ENCODE measurements at regions not wholly inside any gene's neighbourhood (a gene's known extent, or its start where the extent isn't known, plus 50 kb on each side); places are given as distances from the start of the nearest gene placed in this dataset.

DNA sequence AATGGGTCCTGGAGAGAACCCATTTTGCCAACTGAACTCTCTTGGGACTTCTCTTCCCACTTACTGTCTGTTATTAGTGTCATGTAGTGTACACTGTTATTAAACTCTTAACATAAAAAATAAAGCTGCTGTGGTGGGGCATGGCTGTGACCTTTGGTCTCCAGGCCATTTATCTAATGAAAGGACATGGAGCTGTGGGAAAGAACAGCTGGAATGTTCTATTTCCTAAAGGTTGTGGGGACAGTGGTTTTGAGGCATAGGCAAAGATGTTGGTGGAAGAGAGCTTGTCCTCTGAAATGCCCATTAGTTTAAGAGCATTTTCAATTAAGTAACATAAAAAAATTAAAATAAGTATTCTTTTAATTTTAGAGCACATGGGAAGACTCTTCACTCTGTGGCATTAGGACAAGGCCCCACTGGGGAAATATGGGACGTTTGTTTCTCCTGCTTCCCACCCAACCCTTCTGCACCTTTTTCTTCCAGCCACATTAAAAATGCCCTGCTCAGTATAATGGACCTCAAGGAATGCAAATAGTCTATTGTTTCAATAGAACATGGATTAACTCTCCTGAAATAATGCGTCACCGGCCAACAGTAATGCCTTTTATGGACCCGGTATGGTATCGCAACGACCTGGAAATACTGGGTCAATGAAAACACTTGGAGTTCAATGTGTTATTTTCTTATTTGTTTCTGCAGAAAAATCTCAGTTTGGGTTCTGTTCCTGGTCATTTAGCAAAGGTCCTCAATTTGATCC lies 149.6 kb downstream of the BUB3 start:
- H2BK15ac ChIP-seq (ENCODE audit: low read depth, poor library complexity, severe bottlenecking) = no peak overlapping the region
- no peak overlapping the region for H4K8ac ChIP-seq (ENCODE audit: low read length)
- H3K4me2 ChIP-seq (ENCODE audit: low read length, poor library complexity, severe bottlenecking) = no peak overlapping the region
- H2AFZ ChIP-seq (ENCODE audit: low read depth, low read length) = no peak overlapping the region
- H3K27ac ChIP-seq (ENCODE audit: low read length, poor library complexity, severe bottlenecking) = no peak overlapping the region
- H3K36me3 ChIP-seq (ENCODE audit: control insufficient read depth in 1 of 2, insufficient read depth in 2 of 2, low read depth in 1 of 2, low read length in 2 of 2) = no peaks in the 10 kb centered on the region
- H2BK120ac ChIP-seq (ENCODE audit: low read depth, low read length) = no peak overlapping the region
- no peak overlapping the region for H2AK5ac ChIP-seq (ENCODE audit: low read length, severe bottlenecking)
- no peak overlapping the region for H3K9ac ChIP-seq (ENCODE audit: low read length)
- no peak overlapping the region for H2BK5ac ChIP-seq (ENCODE audit: low read depth, low read length, poor library complexity, severe bottlenecking)
- no peak overlapping the region for H2BK12ac ChIP-seq (ENCODE audit: low read length in 2 of 2)
- H3K4ac ChIP-seq (ENCODE audit: low read depth in 1 of 2, low read length in 2 of 2) = no peak overlapping the region
- H3K9me3 ChIP-seq (ENCODE audit: control insufficient read depth, low read length) = no peaks in the 10 kb centered on the region
- DNase-seq = no peak
- H3K4me1 ChIP-seq (ENCODE audit: control insufficient read depth, insufficient read depth, low read depth, low read length) = no peaks in the 10 kb centered on the region
- H3K14ac ChIP-seq (ENCODE audit: low read length in 2 of 2) = no peak overlapping the region
- H3K27me3 ChIP-seq (ENCODE audit: control insufficient read depth in 1 of 2, insufficient read depth in 1 of 2, low read length in 2 of 2) = no peaks in the 10 kb centered on the region
- H3K79me1 ChIP-seq (replicated peaks; ENCODE audit: low read length, poor library complexity, severe bottlenecking) = no peaks in the 10 kb centered on the region
- no peak overlapping the region for H3K18ac ChIP-seq (ENCODE audit: low read depth in 1 of 2, low read length in 2 of 2)
- no peak overlapping the region for H3K4me3 ChIP-seq (ENCODE audit: insufficient read depth in 1 of 2, low read depth in 1 of 2, low read length in 2 of 2)
- no peak overlapping the region for H4K91ac ChIP-seq (ENCODE audit: low read length)
- no peak overlapping the region for H3K23ac ChIP-seq (ENCODE audit: low read length in 2 of 2)
- WGBS = 90% methylated on average over 6 of the region's 6 CpGs

DNA sequence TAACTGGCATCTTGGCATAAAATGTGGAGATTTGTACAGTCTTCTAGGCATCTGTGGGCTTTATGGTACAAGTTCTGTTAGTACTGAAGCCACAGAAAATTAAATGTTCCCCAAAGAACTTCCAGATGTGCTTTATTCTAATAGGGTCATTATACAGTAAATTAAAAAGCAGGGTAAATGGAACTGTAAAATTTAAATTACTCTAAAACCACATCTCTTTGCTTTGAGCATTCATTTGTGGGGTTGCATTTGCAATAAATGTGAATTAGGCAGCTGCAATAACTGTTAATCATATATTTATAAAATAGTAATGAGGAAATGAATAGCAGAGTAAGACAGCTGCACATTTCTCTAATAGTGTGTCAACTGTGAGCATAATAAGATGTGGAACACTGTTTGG lies 151.5 kb downstream of the BUB3 start:
- Histone ChIP-seq H3K23ac (ENCODE audit: low read length in 2 of 2) (no peak overlapping the region), H2BK5ac (ENCODE audit: low read depth, low read length, poor library complexity, severe bottlenecking) (no peak overlapping the region), H3K4me1 (ENCODE audit: control insufficient read depth, insufficient read depth, low read depth, low read length) (no peaks in the 10 kb centered on the region), H2AFZ (ENCODE audit: low read depth, low read length) (no peak overlapping the region), H3K36me3 (ENCODE audit: control insufficient read depth in 1 of 2, insufficient read depth in 2 of 2, low read depth in 1 of 2, low read length in 2 of 2) (no peaks in the 10 kb centered on the region), H3K4me3 (ENCODE audit: insufficient read depth in 1 of 2, low read depth in 1 of 2, low read length in 2 of 2) (no peak overlapping the region), H3K79me1 (replicated peaks; ENCODE audit: low read length, poor library complexity, severe bottlenecking) (no peaks in the 10 kb centered on the region), H2BK15ac (ENCODE audit: low read depth, poor library complexity, severe bottlenecking) (no peak overlapping the region), H2BK120ac (ENCODE audit: low read depth, low read length) (no peak overlapping the region), H3K27ac (ENCODE audit: low read length, poor library complexity, severe bottlenecking) (no peak overlapping the region), H3K9me3 (ENCODE audit: control insufficient read depth, low read length) (no peaks in the 10 kb centered on the region), H4K8ac (ENCODE audit: low read length) (no peak overlapping the region), H3K14ac (ENCODE audit: low read length in 2 of 2) (no peak overlapping the region), H2BK12ac (ENCODE audit: low read length in 2 of 2) (no peak overlapping the region), H2AK5ac (ENCODE audit: low read length, severe bottlenecking) (no peak overlapping the region), H3K9ac (ENCODE audit: low read length) (no peak overlapping the region), H4K91ac (ENCODE audit: low read length) (no peak overlapping the region), H3K27me3 (ENCODE audit: control insufficient read depth in 1 of 2, insufficient read depth in 1 of 2, low read length in 2 of 2) (no peaks in the 10 kb centered on the region), H3K18ac (ENCODE audit: low read depth in 1 of 2, low read length in 2 of 2) (no peak overlapping the region), H3K4ac (ENCODE audit: low read depth in 1 of 2, low read length in 2 of 2) (no peak overlapping the region), H3K4me2 (ENCODE audit: low read length, poor library complexity, severe bottlenecking) (no peak overlapping the region)
- no peak for DNase-seq

DNA sequence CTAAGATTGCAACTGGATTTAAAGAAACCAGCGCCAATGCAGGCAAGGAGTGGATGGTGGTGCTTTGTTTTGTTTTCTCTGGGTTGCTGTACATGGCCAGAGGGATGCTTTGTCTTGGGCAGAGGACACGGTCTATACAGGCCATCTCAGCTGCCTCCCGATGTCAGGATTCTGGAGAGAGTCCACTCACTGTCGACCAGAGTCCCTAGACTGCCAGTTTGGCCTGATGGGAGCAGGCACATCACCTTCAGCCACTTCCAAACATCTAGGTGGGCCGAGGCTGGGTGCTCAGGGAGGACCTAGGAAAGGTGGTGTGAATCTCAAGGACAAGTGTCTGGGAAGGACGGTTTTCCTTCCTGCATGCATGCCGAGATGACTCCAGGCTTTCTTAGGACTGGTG lies 152.1 kb downstream of the BUB3 start:
- no peaks in the 10 kb centered on the region for H3K79me1 ChIP-seq (replicated peaks; ENCODE audit: low read length, poor library complexity, severe bottlenecking)
- no peak overlapping the region for H3K4me3 ChIP-seq (ENCODE audit: insufficient read depth in 1 of 2, low read depth in 1 of 2, low read length in 2 of 2)
- WGBS = 83% methylated on average over 6 of the region's 7 CpGs
- no peaks in the 10 kb centered on the region for H3K27me3 ChIP-seq (ENCODE audit: control insufficient read depth in 1 of 2, insufficient read depth in 1 of 2, low read length in 2 of 2)
- H3K14ac ChIP-seq (ENCODE audit: low read length in 2 of 2) = no peak overlapping the region
- no peak overlapping the region for H4K91ac ChIP-seq (ENCODE audit: low read length)
- no peak overlapping the region for H2BK12ac ChIP-seq (ENCODE audit: low read length in 2 of 2)
- H3K36me3 ChIP-seq (ENCODE audit: control insufficient read depth in 1 of 2, insufficient read depth in 2 of 2, low read depth in 1 of 2, low read length in 2 of 2) = no peaks in the 10 kb centered on the region
- H2BK5ac ChIP-seq (ENCODE audit: low read depth, low read length, poor library complexity, severe bottlenecking) = no peak overlapping the region
- H3K23ac ChIP-seq (ENCODE audit: low read length in 2 of 2) = no peak overlapping the region
- H2AK5ac ChIP-seq (ENCODE audit: low read length, severe bottlenecking) = no peak overlapping the region
- no peak overlapping the region for H2BK120ac ChIP-seq (ENCODE audit: low read depth, low read length)
- H2AFZ ChIP-seq (ENCODE audit: low read depth, low read length) = no peak overlapping the region
- no peaks in the 10 kb centered on the region for H3K9me3 ChIP-seq (ENCODE audit: control insufficient read depth, low read length)
- H3K4me1 ChIP-seq (ENCODE audit: control insufficient read depth, insufficient read depth, low read depth, low read length) = no peaks in the 10 kb centered on the region
- DNase-seq = no peak
- H3K18ac ChIP-seq (ENCODE audit: low read depth in 1 of 2, low read length in 2 of 2) = no peak overlapping the region
- no peak overlapping the region for H3K27ac ChIP-seq (ENCODE audit: low read length, poor library complexity, severe bottlenecking)
- H4K8ac ChIP-seq (ENCODE audit: low read length) = no peak overlapping the region
- no peak overlapping the region for H3K4me2 ChIP-seq (ENCODE audit: low read length, poor library complexity, severe bottlenecking)
- no peak overlapping the region for H3K4ac ChIP-seq (ENCODE audit: low read depth in 1 of 2, low read length in 2 of 2)
- no peak overlapping the region for H2BK15ac ChIP-seq (ENCODE audit: low read depth, poor library complexity, severe bottlenecking)
- H3K9ac ChIP-seq (ENCODE audit: low read length) = no peak overlapping the region

DNA sequence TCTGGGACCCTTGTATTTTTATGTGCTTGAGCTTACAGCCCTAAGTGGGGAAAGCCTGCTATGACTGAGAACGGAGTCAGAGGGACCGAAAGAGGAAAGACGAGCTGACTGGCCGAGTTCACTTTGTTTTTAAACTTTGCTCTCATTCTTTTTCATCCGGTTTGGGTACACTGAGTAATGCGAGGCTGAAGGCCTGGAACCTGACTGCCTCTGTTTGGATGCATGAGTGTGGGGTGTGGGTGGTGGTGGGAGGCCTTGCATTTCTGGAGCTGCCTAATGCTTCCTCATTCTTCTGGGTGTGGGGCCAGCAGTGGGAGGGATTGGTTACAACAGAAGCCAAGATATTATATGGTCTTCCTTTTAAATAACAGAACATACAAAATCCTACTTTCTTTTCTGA lies 155.5 kb downstream of the BUB3 start:
- H3K9me3 ChIP-seq (ENCODE audit: control insufficient read depth, low read length) = no peaks in the 10 kb centered on the region
- no peak overlapping the region for H2BK120ac ChIP-seq (ENCODE audit: low read depth, low read length)
- no peak overlapping the region for H2AFZ ChIP-seq (ENCODE audit: low read depth, low read length)
- H3K4ac ChIP-seq (ENCODE audit: low read depth in 1 of 2, low read length in 2 of 2) = no peak overlapping the region
- no peak overlapping the region for H4K8ac ChIP-seq (ENCODE audit: low read length)
- no peak overlapping the region for H3K14ac ChIP-seq (ENCODE audit: low read length in 2 of 2)
- H3K4me3 ChIP-seq (ENCODE audit: insufficient read depth in 1 of 2, low read depth in 1 of 2, low read length in 2 of 2) = peak overlapping the region in 1 of 2 experiments; percentile 32
- H2BK15ac ChIP-seq (ENCODE audit: low read depth, poor library complexity, severe bottlenecking) = no peak overlapping the region
- WGBS = 72% methylated on average over 6 of the region's 6 CpGs
- no peaks in the 10 kb centered on the region for H3K36me3 ChIP-seq (ENCODE audit: control insufficient read depth in 1 of 2, insufficient read depth in 2 of 2, low read depth in 1 of 2, low read length in 2 of 2)
- no peak overlapping the region for H3K27ac ChIP-seq (ENCODE audit: low read length, poor library complexity, severe bottlenecking)
- no peak for DNase-seq
- no peak overlapping the region for H2BK5ac ChIP-seq (ENCODE audit: low read depth, low read length, poor library complexity, severe bottlenecking)
- no peaks in the 10 kb centered on the region for H3K4me1 ChIP-seq (ENCODE audit: control insufficient read depth, insufficient read depth, low read depth, low read length)
- no peak overlapping the region for H3K18ac ChIP-seq (ENCODE audit: low read depth in 1 of 2, low read length in 2 of 2)
- H2AK5ac ChIP-seq (ENCODE audit: low read length, severe bottlenecking) = no peak overlapping the region
- peak overlapping the region; percentile 85 for H3K9ac ChIP-seq (ENCODE audit: low read length)
- H3K27me3 ChIP-seq (ENCODE audit: control insufficient read depth in 1 of 2, insufficient read depth in 1 of 2, low read length in 2 of 2) = no peaks in the 10 kb centered on the region
- no peak overlapping the region for H3K23ac ChIP-seq (ENCODE audit: low read length in 2 of 2)
- no peaks in the 10 kb centered on the region for H3K79me1 ChIP-seq (replicated peaks; ENCODE audit: low read length, poor library complexity, severe bottlenecking)
- H4K91ac ChIP-seq (ENCODE audit: low read length) = no peak overlapping the region
- H2BK12ac ChIP-seq (ENCODE audit: low read length in 2 of 2) = no peak overlapping the region
- H3K4me2 ChIP-seq (ENCODE audit: low read length, poor library complexity, severe bottlenecking) = no peak overlapping the region

Data from mesenchymal stem cell (in vitro differentiated cells and primary cell).